Endothelial cell of umbilical vein (primary cell): ENCODE measurements at regions not wholly inside any gene's neighbourhood (a gene's known extent, or its start where the extent isn't known, plus 50 kb on each side); places are given as distances from the start of the nearest gene placed in this dataset.

Source experiments
- BruUV-seq: library from RNA; stranded (reverse); fragments of 400-500 nt; replicated peaks from 2 replicates; lab custom pipeline; 2021; lab: Mats Ljungman, UMichigan
- CTCF ChIA-PET: fragments of 300-600, 350-600 bp; sonication (Branson Sonifier 250); formaldehyde crosslinking; loops from one replicate; lab custom pipeline; 2021; ENCODE audit warnings: antibody characterized with exemption, inconsistent platforms; lab: Charles Lee
- POLR2A ChIA-PET: fragments of 300-600, 350-600 bp; sonication (Branson Sonifier 250); formaldehyde crosslinking; loops from one replicate; lab custom pipeline; 2021; ENCODE audit warnings: antibody characterized with exemption, inconsistent platforms; lab: Charles Lee
- DNase-seq: peaks from one replicate; pipeline ENCODE4 v3.0.0-alpha.2; 2011; ENCODE audit warnings: low read depth, low spot score
- FAIRE-seq: peaks from 2 replicates; lab custom pipeline; 2011; peaks lifted over from hg19 to GRCh38; lab: Jason Lieb, UNC
- H2AFZ ChIP-seq: 2 replicates; pipeline ENCODE4 v1.6.0; 2012; ENCODE audit warnings: low read depth, low read length, control low read depth, inconsistent platforms
- H3K27ac ChIP-seq: 2 replicates; pipeline ENCODE4 v1.5.1; 2011; ENCODE audit warnings: low read depth, mild to moderate bottlenecking, control low read depth, low read length, moderate library complexity; ENCODE audit not compliant: insufficient read depth
- H3K27me3 ChIP-seq, 2 experiments: 2 replicates each; pipeline versions ENCODE4 v1.6.0 to v1.6.1; 2011; ENCODE audit warnings: low read length in 2 of 2, mixed read lengths in 1 of 2; ENCODE audit not compliant: control insufficient read depth in 2 of 2, insufficient read depth in 2 of 2
- H3K36me3 ChIP-seq, 2 experiments: 2 replicates in 1 of 2; 3 replicates in 1 of 2; pipeline ENCODE4 v1.5.1; 2011; ENCODE audit warnings: low read length in 2 of 2, mild to moderate bottlenecking in 1 of 2, moderate library complexity in 1 of 2; ENCODE audit not compliant: control insufficient read depth in 2 of 2, insufficient read depth in 2 of 2; ENCODE audit errors: extremely low read depth in 1 of 2
- H3K4me1 ChIP-seq: 3 replicates; pipeline ENCODE4 v1.5.1; 2011; ENCODE audit warnings: mild to moderate bottlenecking, low read length; ENCODE audit not compliant: control insufficient read depth, insufficient read depth; ENCODE audit errors: extremely low read depth
- H3K4me2 ChIP-seq: 2 replicates; pipeline ENCODE4 v1.6.1; 2011; ENCODE audit warnings: low read length, control low read depth, mixed read lengths; ENCODE audit not compliant: insufficient read depth
- H3K4me3 ChIP-seq, 3 experiments: fragments of 200-600 bp in 1 of 3; sonication (generic), shearing (Covaris generic) in 1 of 3; replicated peaks in 1 of 3; 2 replicates each; pipeline ENCODE4 v1.5.1; 2011 to 2016; ENCODE audit warnings: control low read depth in 3 of 3, low read length in 3 of 3, mild to moderate bottlenecking in 2 of 3, inconsistent platforms in 1 of 3, low read depth in 1 of 3, moderate library complexity in 1 of 3; ENCODE audit not compliant: insufficient read depth in 1 of 3
- H3K79me2 ChIP-seq: 2 replicates; pipeline ENCODE4 v1.6.0; 2012; ENCODE audit warnings: low read length, inconsistent platforms; ENCODE audit not compliant: control insufficient read depth, insufficient read depth
- H3K9ac ChIP-seq: replicated peaks from 2 replicates; pipeline ENCODE3; 2011; ENCODE audit warnings: low read length, control low read depth; ENCODE audit not compliant: insufficient read depth; ENCODE audit errors: extremely low read depth
- H3K9me1 ChIP-seq: replicated peaks from 3 replicates; pipeline ENCODE4 v1.6.0; 2011; ENCODE audit warnings: mild to moderate bottlenecking, low read length; ENCODE audit not compliant: control insufficient read depth, insufficient read depth; ENCODE audit errors: extremely low read depth
- H3K9me3 ChIP-seq: replicated peaks from 2 replicates; pipeline ENCODE4 v1.5.1; 2012; ENCODE audit warnings: low read length, inconsistent platforms; ENCODE audit not compliant: control insufficient read depth, insufficient read depth
- H4K20me1 ChIP-seq: replicated peaks from 2 replicates; pipeline ENCODE3; 2011; ENCODE audit warnings: mild to moderate bottlenecking, low read length; ENCODE audit not compliant: control insufficient read depth, insufficient read depth; ENCODE audit errors: extremely low read depth
- EZH2 ChIP-seq: IDR thresholded peaks from 2 replicates; pipeline ENCODE4 v1.6.1; 2012; ENCODE audit warnings: borderline replicate concordance, low read depth, mild to moderate bottlenecking, moderate library complexity, low read length, inconsistent platforms; ENCODE audit not compliant: severe bottlenecking
- FOS ChIP-seq: IDR thresholded peaks from 2 replicates; pipeline ENCODE4 v1.6.1; 2011; ENCODE audit warnings: mild to moderate bottlenecking, low read length, moderate library complexity, borderline replicate concordance; ENCODE audit not compliant: insufficient read depth
- GATA2 ChIP-seq: IDR thresholded peaks from 2 replicates; pipeline ENCODE4 v1.7.0; 2011; ENCODE audit warnings: low read depth, mild to moderate bottlenecking, moderate library complexity, mixed read lengths, low read length; ENCODE audit not compliant: insufficient read length, insufficient read depth
- JUN ChIP-seq: IDR thresholded peaks from 2 replicates; pipeline ENCODE4 v1.6.1; 2011; ENCODE audit warnings: borderline replicate concordance, low read depth; ENCODE audit not compliant: insufficient read length, insufficient read depth
- MYC ChIP-seq: IDR thresholded peaks from one replicate; pipeline ENCODE4 v1.6.1; 2011; ENCODE audit warnings: mild to moderate bottlenecking, low read depth, low read length
- POLR2A ChIP-seq: IDR thresholded peaks from 2 replicates; pipeline ENCODE4 v1.6.1; 2012; ENCODE audit warnings: low read depth, mild to moderate bottlenecking, control low read depth, low read length
- POLR2AphosphoS5 ChIP-seq: IDR thresholded peaks from 2 replicates; pipeline ENCODE4 v1.6.1; 2012; ENCODE audit warnings: low read depth, mild to moderate bottlenecking, control low read depth, low read length, moderate library complexity; ENCODE audit not compliant: insufficient read depth
- dilution Hi-C: fragments of 300-500 bp; cut with MboI; formaldehyde crosslinking; loops from one replicate; pipeline ENCODE4 v1.15.0; 2019; ENCODE audit warnings: low sequenced_read_pairs; ENCODE audit not compliant: extremely low pct_ligation_motif_present
- intact Hi-C: fragments of 100-400 bp; cut with micrococcal nuclease; formaldehyde crosslinking; loops from one replicate; pipeline ENCODE4 v1.10.0; 2022
- TF ChIP-seq, protein P1 (sequence below): IDR thresholded peaks from 2 replicates; pipeline ENCODE4 v1.6.1; 2011; ENCODE audit not compliant: insufficient read depth, insufficient read length
- TF ChIP-seq, protein P2 (sequence below), 2 donors: IDR thresholded peaks; 1 replicate in 1 of 2; 2 replicates in 1 of 2; pipeline ENCODE4 v1.5.1; 2011; ENCODE audit warnings: low read length in 2 of 2, mild to moderate bottlenecking in 2 of 2, moderate library complexity in 2 of 2, control low read depth in 1 of 2, inconsistent platforms in 1 of 2, low read depth in 1 of 2; ENCODE audit not compliant: insufficient read depth in 1 of 2; ENCODE audit errors: extremely low read depth in 1 of 2

DNA sequence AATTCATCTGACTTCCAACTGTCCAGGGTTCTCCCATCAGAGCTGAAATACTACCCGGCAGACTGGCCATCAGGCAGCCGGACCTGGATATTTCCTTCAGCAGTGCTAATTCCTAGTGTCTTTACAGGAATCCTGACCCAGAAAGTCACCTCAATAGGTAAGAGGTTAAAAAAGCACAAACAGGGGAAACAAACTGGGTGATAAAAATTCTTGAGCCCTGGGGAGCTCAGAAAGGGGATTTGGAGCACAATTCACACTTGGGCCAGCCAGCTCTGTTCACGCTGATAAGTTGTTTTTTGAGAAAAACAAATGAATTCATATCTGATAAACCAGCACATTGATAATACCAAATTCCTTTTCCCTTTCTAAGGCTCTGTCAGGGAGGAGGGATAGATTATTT is 104.0 kb downstream of the EDN1 start:
- DNase-seq: peak; percentile 75
- Histone ChIP-seq H3K9me3 (no peaks in the 10 kb centered on the region), H3K9ac (peak overlapping the region; percentile 58), H3K27ac (peak overlapping the region; percentile 85), H4K20me1 (no peaks in the 10 kb centered on the region), H3K9me1 (no peaks in the 10 kb centered on the region), H3K4me3 (no peak overlapping the region), H3K4me1 (peaks cover 26% of the 10 kb centered on the region), H3K79me2 (no peaks in the 10 kb centered on the region), H3K4me2 (peak overlapping the region; percentile 27), H3K27me3 (no peaks in the 10 kb centered on the region), H3K36me3 (no peaks in the 10 kb centered on the region), H2AFZ (peak overlapping the region; percentile 55)
- TF ChIP-seq JUN (no peak), POLR2A (no peak), GATA2 (peak; percentile 23)
- TF ChIP-seq, protein P1, sequence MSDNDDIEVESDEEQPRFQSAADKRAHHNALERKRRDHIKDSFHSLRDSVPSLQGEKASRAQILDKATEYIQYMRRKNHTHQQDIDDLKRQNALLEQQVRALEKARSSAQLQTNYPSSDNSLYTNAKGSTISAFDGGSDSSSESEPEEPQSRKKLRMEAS: no peak
- intact Hi-C loops: loop anchor here (1.0 to 5.0 kb wide), 2 partner anchors 143 to 193 kb away; no protein-coding TSS in a partner anchor
- ChIA-PET CTCF (interaction anchor here (1.5 to 3.1 kb wide), 2 partner anchors 84 to 208 kb away, joined by 4 to 29 read pairs; no protein-coding TSS in a partner anchor), POLR2A (no interaction called here)
- FAIRE-seq: peak; percentile 72
- dilution Hi-C loops: no loop called here
- BruUV-seq: no TSS peak

DNA sequence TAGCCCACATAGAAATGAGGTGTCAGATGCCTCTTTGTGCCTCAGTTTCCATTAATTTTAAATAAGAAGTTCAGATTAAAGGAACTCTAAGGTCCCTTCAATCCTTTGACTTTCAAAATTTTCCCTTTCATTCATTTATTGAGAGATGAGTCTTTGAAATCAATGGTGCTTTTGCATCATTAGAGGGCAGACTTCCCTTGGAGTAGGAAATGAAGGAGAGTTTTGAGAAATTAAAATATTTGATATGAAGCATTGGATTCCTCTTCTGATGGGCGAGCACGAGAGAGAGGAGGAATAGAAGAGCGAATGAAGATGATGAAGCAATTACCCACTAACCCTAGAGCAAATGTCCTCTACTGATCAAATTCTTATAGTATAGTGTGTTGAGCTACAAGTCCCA is 105.7 kb downstream of the EDN1 start:
- H3K4me1 ChIP-seq: peaks cover 26% of the 10 kb centered on the region
- ChIA-PET POLR2A (no interaction called here), CTCF (interaction anchor here (0.8 to 3.1 kb wide), 7 partner anchors 13 to 207 kb away, joined by 3 to 29 read pairs (median 3); no protein-coding TSS in a partner anchor)
- no peak for FAIRE-seq
- no peaks in the 10 kb centered on the region for H3K36me3 ChIP-seq
- dilution Hi-C loops (no loop called here), intact Hi-C loops (loop anchor here (1.0 kb wide), 1 partner anchor 207 kb away; no protein-coding TSS in a partner anchor)
- H3K9me3 ChIP-seq: no peaks in the 10 kb centered on the region
- H3K9ac ChIP-seq: no peak overlapping the region
- TF ChIP-seq FOS (no peak), JUN (no peak), POLR2A (no peak), MYC (no peak), GATA2 (no peak), EZH2 (no peak), POLR2AphosphoS5 (no peak)
- TF ChIP-seq, protein P1: no peak
- TF ChIP-seq, protein P2, sequence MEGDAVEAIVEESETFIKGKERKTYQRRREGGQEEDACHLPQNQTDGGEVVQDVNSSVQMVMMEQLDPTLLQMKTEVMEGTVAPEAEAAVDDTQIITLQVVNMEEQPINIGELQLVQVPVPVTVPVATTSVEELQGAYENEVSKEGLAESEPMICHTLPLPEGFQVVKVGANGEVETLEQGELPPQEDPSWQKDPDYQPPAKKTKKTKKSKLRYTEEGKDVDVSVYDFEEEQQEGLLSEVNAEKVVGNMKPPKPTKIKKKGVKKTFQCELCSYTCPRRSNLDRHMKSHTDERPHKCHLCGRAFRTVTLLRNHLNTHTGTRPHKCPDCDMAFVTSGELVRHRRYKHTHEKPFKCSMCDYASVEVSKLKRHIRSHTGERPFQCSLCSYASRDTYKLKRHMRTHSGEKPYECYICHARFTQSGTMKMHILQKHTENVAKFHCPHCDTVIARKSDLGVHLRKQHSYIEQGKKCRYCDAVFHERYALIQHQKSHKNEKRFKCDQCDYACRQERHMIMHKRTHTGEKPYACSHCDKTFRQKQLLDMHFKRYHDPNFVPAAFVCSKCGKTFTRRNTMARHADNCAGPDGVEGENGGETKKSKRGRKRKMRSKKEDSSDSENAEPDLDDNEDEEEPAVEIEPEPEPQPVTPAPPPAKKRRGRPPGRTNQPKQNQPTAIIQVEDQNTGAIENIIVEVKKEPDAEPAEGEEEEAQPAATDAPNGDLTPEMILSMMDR (IDR thresholded peaks at IDR 0.05; ENCODE audit: extremely low read depth in 1 of 2, insufficient read depth in 1 of 2, low read depth in 1 of 2, low read length in 2 of 2): no peak
- DNase-seq: peak; percentile 47
- H3K4me2 ChIP-seq: no peak overlapping the region
- no peaks in the 10 kb centered on the region for H3K9me1 ChIP-seq
- H3K79me2 ChIP-seq: no peaks in the 10 kb centered on the region
- no TSS peak for BruUV-seq
- H3K27me3 ChIP-seq: no peaks in the 10 kb centered on the region
- no peak overlapping the region for H3K4me3 ChIP-seq
- H4K20me1 ChIP-seq: no peaks in the 10 kb centered on the region
- no peak overlapping the region for H3K27ac ChIP-seq
- H2AFZ ChIP-seq: no peak overlapping the region
